Uterus (tissue), 2 donors: ENCODE measurements at regions not wholly inside any gene's neighbourhood (a gene's known extent, or its start where the extent isn't known, plus 50 kb on each side); places are given as distances from the start of the nearest gene placed in this dataset.

Experiments
- CTCF ChIP-seq, 4 experiments: fragments of 200-600 bp in 2 of 4; fragments of 450-650 bp in 2 of 4; sonication (generic) in 2 of 4; IDR thresholded peaks; one replicate each; pipeline ENCODE4 v1.5.1; 2016 to 2019; ENCODE audit warnings: antibody characterized with exemption in 4 of 4, mild to moderate bottlenecking in 2 of 4, moderate library complexity in 1 of 4
- POLR2A ChIP-seq, 2 donors: fragments of 450-650 bp; IDR thresholded peaks; one replicate each; pipeline ENCODE4 v1.6.1; 2016; ENCODE audit warnings: antibody characterized with exemption in 2 of 2, mild to moderate bottlenecking in 1 of 2, moderate library complexity in 1 of 2

DNA sequence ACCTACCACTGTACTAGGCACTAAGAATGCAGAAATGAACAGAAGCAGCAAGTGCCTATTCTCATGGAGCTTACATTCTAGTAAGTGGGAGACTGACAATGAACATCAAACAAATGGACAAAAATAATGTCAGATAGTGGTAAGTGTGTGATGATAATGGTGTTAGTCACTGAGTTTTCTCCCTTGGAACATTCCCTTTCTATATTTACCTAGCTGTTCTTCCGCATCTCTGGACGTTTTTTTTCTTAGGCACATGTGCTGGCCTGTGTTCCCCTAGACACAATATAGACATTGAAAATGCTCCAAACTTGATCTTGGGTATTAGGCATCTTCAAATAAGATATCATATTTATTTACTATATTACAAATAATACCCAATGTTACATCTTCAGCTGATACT, 218.1 kb upstream of the GJE1 start:
- TF ChIP-seq CTCF (IDR thresholded peaks at IDR 0.05) (no peak), POLR2A (IDR thresholded peaks at IDR 0.05) (no peak)
